IMR-90 (cell line): ENCODE measurements at regions not wholly inside any gene's neighbourhood (a gene's known extent, or its start where the extent isn't known, plus 50 kb on each side); places are given as distances from the start of the nearest gene placed in this dataset.

Experiments
- ATAC-seq: fragments of 200-7000 bp; cut with Tn5 transposase; 2 replicates; pipeline ENCODE4 v1.9.1; 2020; ENCODE audit warnings: low read depth, mild to moderate bottlenecking, moderate library complexity
- BruUV-seq: library from RNA; stranded (reverse); fragments of 400-500 nt; replicated peaks from 2 replicates; lab custom pipeline; 2021; lab: Mats Ljungman, UMichigan
- CTCF ChIA-PET: fragments of 300-600 bp; formaldehyde crosslinking; extraction: SDS; loops from one replicate; lab custom pipeline; 2021; ENCODE audit warnings: antibody characterized with exemption; lab: Yijun Ruan, JAX
- POLR2A ChIA-PET: fragments of 300-600 bp; sonication (Branson Sonifier 250); formaldehyde crosslinking; loops from one replicate; lab custom pipeline; 2022; ENCODE audit warnings: antibody characterized with exemption; ENCODE audit not compliant: unreplicated experiment; lab: Charles Lee
- DNase-seq: peaks from one replicate; pipeline ENCODE4 v3.0.0; 2013
- H2AFZ ChIP-seq: replicated peaks from 2 replicates; pipeline ENCODE3; 2013; ENCODE audit warnings: low read length, mild to moderate bottlenecking; ENCODE audit not compliant: poor library complexity
- H2AK5ac ChIP-seq: 2 replicates; pipeline ENCODE4 v1.6.1; 2013; ENCODE audit warnings: low read depth, low read length, inconsistent platforms
- H2AK9ac ChIP-seq: replicated peaks from 2 replicates; pipeline ENCODE3; 2013; ENCODE audit warnings: mild to moderate bottlenecking, low read depth, low read length, moderate library complexity; ENCODE audit not compliant: poor library complexity
- H2BK120ac ChIP-seq: 2 replicates; pipeline ENCODE4 v1.6.1; 2013; ENCODE audit warnings: low read depth, low read length, inconsistent platforms
- H2BK15ac ChIP-seq: 3 replicates; pipeline ENCODE4 v1.6.1; 2013; ENCODE audit warnings: low read depth, low read length, inconsistent platforms
- H2BK20ac ChIP-seq: 2 replicates; pipeline ENCODE4 v1.6.1; 2013; ENCODE audit warnings: low read depth, mild to moderate bottlenecking, inconsistent platforms, low read length, moderate library complexity
- H2BK5ac ChIP-seq: 2 replicates; pipeline ENCODE4 v1.6.1; 2013; ENCODE audit warnings: mild to moderate bottlenecking, low read depth, low read length, inconsistent platforms; ENCODE audit not compliant: poor library complexity, severe bottlenecking
- H3K14ac ChIP-seq: replicated peaks from 2 replicates; pipeline ENCODE4 v1.6.1; 2013; ENCODE audit warnings: low read depth, low read length, inconsistent platforms
- H3K18ac ChIP-seq: 2 replicates; pipeline ENCODE4 v1.6.1; 2013; ENCODE audit warnings: low read depth, low read length, control low read depth
- H3K23ac ChIP-seq: 2 replicates; pipeline ENCODE4 v1.6.1; 2013; ENCODE audit warnings: low read depth, low read length, inconsistent platforms
- H3K27ac ChIP-seq: 2 replicates; pipeline ENCODE4 v1.5.1; 2013; ENCODE audit warnings: mild to moderate bottlenecking, control low read depth, low read length; ENCODE audit not compliant: insufficient read depth
- H3K27me3 ChIP-seq: 2 replicates; pipeline ENCODE4 v1.6.1; 2013; ENCODE audit warnings: low read length; ENCODE audit not compliant: control insufficient read depth, insufficient read depth
- H3K36me3 ChIP-seq: 2 replicates; pipeline ENCODE4 v1.6.1; 2013; ENCODE audit warnings: low read length, mixed read lengths; ENCODE audit not compliant: control insufficient read depth, insufficient read depth
- H3K4ac ChIP-seq: 2 replicates; pipeline ENCODE4 v1.6.1; 2013; ENCODE audit warnings: low read depth, low read length, inconsistent platforms
- H3K4me1 ChIP-seq: 2 replicates; pipeline ENCODE4 v1.6.1; 2013; ENCODE audit warnings: low read length, mixed read lengths; ENCODE audit not compliant: control insufficient read depth, insufficient read depth
- H3K4me2 ChIP-seq: 2 replicates; pipeline ENCODE4 v1.6.1; 2013; ENCODE audit warnings: low read depth, mild to moderate bottlenecking, control low read depth, low read length, moderate library complexity
- H3K4me3 ChIP-seq: 2 replicates; pipeline ENCODE4 v1.5.1; 2013; ENCODE audit warnings: low read depth, mild to moderate bottlenecking, control low read depth, low read length, moderate library complexity; ENCODE audit not compliant: insufficient read depth
- H3K56ac ChIP-seq: 2 replicates; pipeline ENCODE4 v1.6.1; 2013; ENCODE audit warnings: low read length, inconsistent platforms; ENCODE audit not compliant: insufficient read depth; ENCODE audit errors: extremely low read depth
- H3K79me1 ChIP-seq, 2 experiments: 2 replicates each; pipeline ENCODE4 v1.6.1; 2013; ENCODE audit warnings: low read length in 2 of 2, inconsistent platforms in 1 of 2, low read depth in 1 of 2
- H3K9ac ChIP-seq: 2 replicates; pipeline ENCODE4 v1.6.1; 2013; ENCODE audit warnings: low read depth, low read length, control low read depth
- H3K9me1 ChIP-seq: 2 replicates; pipeline ENCODE4 v1.6.1; 2013; ENCODE audit warnings: low read length, inconsistent platforms; ENCODE audit not compliant: insufficient read depth
- H3K9me3 ChIP-seq: 2 replicates; pipeline ENCODE4 v1.6.1; 2013; ENCODE audit warnings: low read length; ENCODE audit not compliant: control insufficient read depth, insufficient read depth
- H4K20me1 ChIP-seq: 2 replicates; pipeline ENCODE4 v1.6.1; 2013; ENCODE audit warnings: low read length, inconsistent platforms; ENCODE audit not compliant: insufficient read depth
- H4K5ac ChIP-seq: 2 replicates; pipeline ENCODE4 v1.6.1; 2013; ENCODE audit warnings: mild to moderate bottlenecking, low read depth, low read length, control low read depth
- H4K8ac ChIP-seq, 2 experiments: 2 replicates each; pipeline ENCODE4 v1.6.1; 2013; ENCODE audit warnings: low read depth in 2 of 2, low read length in 2 of 2, control low read depth in 1 of 2, inconsistent platforms in 1 of 2
- H4K91ac ChIP-seq: 2 replicates; pipeline ENCODE4 v1.6.1; 2013; ENCODE audit warnings: low read depth, low read length, inconsistent platforms; ENCODE audit not compliant: insufficient read depth
- BHLHE40 ChIP-seq: fragments of 150-350 bp; IDR thresholded peaks from 2 replicates; pipeline ENCODE4 v1.6.1; 2016; ENCODE audit warnings: mild to moderate bottlenecking, low read depth, low read length
- CEBPB ChIP-seq: IDR thresholded peaks from 2 replicates; pipeline ENCODE4 v1.6.1; 2012; ENCODE audit warnings: low read depth, low read length, improper control_type of control experiment
- CHD1 ChIP-seq: IDR thresholded peaks from 2 replicates; pipeline ENCODE4 v1.6.1; 2012; ENCODE audit warnings: low read depth, low read length, improper control_type of control experiment
- CTCF ChIP-seq: conservative IDR thresholded peaks from 2 replicates; pipeline ENCODE4 v1.5.1; 2012; ENCODE audit warnings: mild to moderate bottlenecking, low read depth, low read length, improper control_type of control experiment
- ELK1 ChIP-seq: fragments of 150-350 bp; IDR thresholded peaks from 2 replicates; pipeline ENCODE4 v1.6.1; 2016; ENCODE audit warnings: low read depth, mild to moderate bottlenecking, low read length, moderate library complexity, borderline replicate concordance
- FOS ChIP-seq: fragments of 150-350 bp; IDR thresholded peaks from 2 replicates; pipeline ENCODE4 v1.6.1; 2016; ENCODE audit warnings: low read depth, low read length
- MAFK ChIP-seq: IDR thresholded peaks from 2 replicates; pipeline ENCODE4 v1.6.1; 2012; ENCODE audit warnings: low read depth, low read length, improper control_type of control experiment
- MAZ ChIP-seq: IDR thresholded peaks from 2 replicates; pipeline ENCODE4 v1.6.1; 2012; ENCODE audit warnings: low read depth, mild to moderate bottlenecking, low read length, improper control_type of control experiment, moderate library complexity, borderline replicate concordance
- MXI1 ChIP-seq: IDR thresholded peaks from 2 replicates; pipeline ENCODE4 v1.6.1; 2012; ENCODE audit warnings: low read depth, mild to moderate bottlenecking, low read length, moderate library complexity, borderline replicate concordance
- NFE2L2 ChIP-seq: fragments of 150-350 bp; IDR thresholded peaks from 2 replicates; pipeline ENCODE4 v1.6.1; 2016; ENCODE audit warnings: low read depth, mild to moderate bottlenecking, low read length
- POLR2A ChIP-seq: IDR thresholded peaks from 2 replicates; pipeline ENCODE4 v1.6.1; 2012; ENCODE audit warnings: mild to moderate bottlenecking, low read depth, low read length
- RAD21 ChIP-seq: IDR thresholded peaks from 2 replicates; pipeline ENCODE4 v1.6.1; 2012; ENCODE audit warnings: low read length, improper control_type of control experiment
- RCOR1 ChIP-seq: IDR thresholded peaks from 2 replicates; pipeline ENCODE4 v1.6.1; 2012; ENCODE audit warnings: mild to moderate bottlenecking, low read length, improper control_type of control experiment; ENCODE audit not compliant: insufficient replicate concordance
- RFX5 ChIP-seq: IDR thresholded peaks from 2 replicates; pipeline ENCODE4 v1.8.0; 2012; ENCODE audit warnings: low read depth, mild to moderate bottlenecking, low read length, moderate library complexity
- SMC3 ChIP-seq: fragments of 150-350 bp; IDR thresholded peaks from 2 replicates; pipeline ENCODE4 v1.6.1; 2016; ENCODE audit warnings: low read depth, mild to moderate bottlenecking, antibody characterized with exemption, low read length, moderate library complexity
- USF2 ChIP-seq: fragments of 150-350 bp; IDR thresholded peaks from 2 replicates; pipeline ENCODE4 v1.6.1; 2017; ENCODE audit warnings: mild to moderate bottlenecking, antibody characterized with exemption, low read length, low read depth
- WGBS, 2 experiments: methylation state at CpG; one replicate each; pipeline versions ENCODE4 v1.1.5 to v1.1.7; 2013; ENCODE audit warnings: missing lambda C conversion rate in 2 of 2; ENCODE audit not compliant: insufficient read length in 1 of 2; ENCODE audit errors: extremely low coverage in 2 of 2; 5-methylcytosine and 5-hydroxymethylcytosine counted together
- dilution Hi-C: fragments of 300-500 bp; cut with HindIII; formaldehyde crosslinking; loops from one replicate; pipeline ENCODE4 v1.14.3; 2018; ENCODE audit warnings: low sequenced_read_pairs; ENCODE audit not compliant: unreplicated experiment
- in situ Hi-C: fragments of 300-500 bp; cut with MboI; formaldehyde crosslinking; loops from 3 replicates; pipeline ENCODE4 v1.14.3; 2019; ENCODE audit warnings: low sequenced_read_pairs, inconsistent platforms, mixed read lengths
- intact Hi-C: fragments of 100-400 bp; cut with micrococcal nuclease; formaldehyde crosslinking; loops from 2 replicates; pipeline ENCODE4 v1.10.0; 2022

- 33% methylated on average over 1 of the region's 7 CpGs; no CpG with 5 or more reads in 1 of the 2 experiments for WGBS, 2 experiments
- H3K9ac ChIP-seq = no peak overlapping the region
- H3K23ac ChIP-seq = no peak overlapping the region
- dilution Hi-C loops (no loop called here), intact Hi-C loops (no loop called here), in situ Hi-C loops (no loop called here)
- H2AK5ac ChIP-seq = no peak overlapping the region
- H2BK5ac ChIP-seq = no peak overlapping the region
- H3K27me3 ChIP-seq = peaks cover 3% of the 10 kb centered on the region; the same call in 1 of the 2 replicates
- no peak overlapping the region for H3K18ac ChIP-seq
- TF ChIP-seq RAD21 (no peak), FOS (no peak), BHLHE40 (no peak), POLR2A (no peak), RFX5 (no peak), CEBPB (no peak), ELK1 (no peak), CTCF (no peak), SMC3 (no peak), MXI1 (no peak), NFE2L2 (no peak), MAZ (no peak), USF2 (no peak), CHD1 (no peak), RCOR1 (no peak), MAFK (no peak)
- no peaks in the 10 kb centered on the region for H3K4me1 ChIP-seq
- POLR2A ChIA-PET = no interaction called here
- H3K9me3 ChIP-seq = no peaks in the 10 kb centered on the region
- H3K4ac ChIP-seq = no peak overlapping the region
- H4K8ac ChIP-seq = no peak overlapping the region
- H3K27ac ChIP-seq = no peak overlapping the region
- H2BK20ac ChIP-seq = no peak overlapping the region
- ATAC-seq (no peak), DNase-seq (no peak)
- no peaks in the 10 kb centered on the region for H3K79me1 ChIP-seq
- H4K5ac ChIP-seq = no peak overlapping the region
- no peaks in the 10 kb centered on the region for H3K36me3 ChIP-seq
- H3K56ac ChIP-seq = no peak overlapping the region
- H2AFZ ChIP-seq = no peak overlapping the region
- no peaks in the 10 kb centered on the region for H4K20me1 ChIP-seq
- no peak overlapping the region for H3K14ac ChIP-seq
- no peak overlapping the region for H3K4me2 ChIP-seq
- no peak overlapping the region for H2BK15ac ChIP-seq
- H2AK9ac ChIP-seq = no peak overlapping the region
- H2BK120ac ChIP-seq = no peak overlapping the region
- H3K4me3 ChIP-seq = no peak overlapping the region
- CTCF ChIA-PET = no interaction called here
- H4K91ac ChIP-seq = no peak overlapping the region
- BruUV-seq = no TSS peak
- H3K9me1 ChIP-seq = no peaks in the 10 kb centered on the region
Observed at GRCh38 chr1:38183096-38183495, 136.5 kb upstream of the POU3F1 start.
